CD4-positive, alpha-beta T cell treated with Interleukin-17A for 4 hours (primary cell): ENCODE measurements at regions not wholly inside any gene's neighbourhood (a gene's known extent, or its start where the extent isn't known, plus 50 kb on each side); places are given as distances from the start of the nearest gene placed in this dataset.

Source experiments
- DNase-seq: peaks from one replicate; pipeline ENCODE4 v3.0.0-alpha.2; 2020; ENCODE audit warnings: mixed read lengths

DNA sequence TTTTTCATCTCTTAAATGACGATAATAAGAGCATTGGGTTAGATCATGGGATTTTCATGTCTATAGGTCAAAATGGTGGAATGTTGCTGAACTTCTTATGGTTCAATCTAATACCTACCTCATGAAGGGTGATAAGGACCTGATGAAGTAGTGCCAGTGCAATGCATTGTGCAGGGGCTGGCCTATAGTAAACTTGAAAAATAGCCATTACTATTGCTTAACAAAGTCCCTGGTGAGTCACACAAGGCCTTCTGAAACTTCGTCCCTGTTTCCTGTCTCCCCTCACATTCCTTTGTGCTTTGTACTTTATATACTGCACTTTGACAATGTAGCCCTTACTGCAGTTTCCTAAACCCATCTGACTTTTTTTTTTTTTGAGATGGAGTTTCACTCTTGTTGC is 515.9 kb downstream of the SLC4A3 start:
- DNase-seq = no peak

DNA sequence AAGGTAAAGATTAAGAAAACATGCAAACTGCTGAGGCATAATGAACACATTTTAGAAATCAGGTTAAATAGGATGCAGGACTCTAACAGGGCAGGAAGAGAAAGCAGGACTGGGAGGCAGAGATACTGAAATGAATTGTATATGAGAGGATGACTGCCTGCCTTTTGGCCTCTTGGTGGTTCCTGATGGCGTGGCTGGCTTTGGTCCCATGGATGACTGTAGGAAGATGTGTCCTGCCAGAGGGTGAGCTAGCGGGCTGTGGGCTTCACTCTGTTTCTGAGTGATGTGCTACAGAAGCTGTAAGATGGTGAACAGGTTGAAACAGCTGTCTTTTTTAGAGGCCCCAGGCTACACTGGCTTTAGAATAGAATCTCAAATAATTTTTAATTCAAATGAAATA is 517.0 kb downstream of the SLC4A3 start:
- no peak for DNase-seq

DNA sequence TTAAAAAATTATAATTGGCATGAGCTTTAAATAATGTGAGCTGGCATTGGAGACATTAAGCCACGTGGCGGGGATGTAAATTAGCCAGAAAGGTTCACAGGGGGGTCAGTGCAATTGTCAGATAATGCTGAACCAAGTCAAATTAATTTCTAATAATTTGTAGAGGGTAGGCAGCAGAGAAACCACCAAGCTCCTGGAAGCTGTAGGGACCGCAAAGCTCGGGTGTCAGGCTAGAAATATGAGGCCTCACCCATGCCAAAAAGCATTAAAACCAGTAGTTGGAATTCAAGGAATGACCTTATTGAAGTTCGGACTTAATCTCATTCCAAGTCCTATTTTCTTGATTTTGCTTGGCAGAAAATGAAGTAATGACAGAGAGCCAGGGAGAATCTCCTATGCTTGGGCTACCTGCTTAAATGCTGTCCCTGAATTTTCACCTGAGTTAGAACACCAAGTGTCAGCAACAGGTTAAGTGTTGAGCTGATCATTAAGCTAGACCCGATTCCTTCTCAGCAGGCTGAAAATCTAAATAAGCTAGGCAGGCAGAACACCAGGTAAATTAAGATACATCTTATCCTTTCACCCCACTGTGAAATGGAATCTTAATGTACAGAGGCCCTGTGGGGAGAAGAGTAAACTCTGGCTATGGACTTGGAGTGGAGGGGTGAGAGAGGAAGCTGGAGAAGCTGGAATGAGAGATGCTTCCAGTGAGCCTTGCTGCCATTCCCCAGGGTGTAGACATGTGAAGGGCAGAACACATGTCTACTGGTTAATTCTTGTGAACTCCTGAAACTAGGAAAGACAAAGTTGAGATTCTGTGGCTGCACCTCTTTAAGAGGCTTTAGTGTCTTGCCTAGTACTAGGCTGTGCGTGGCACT is 520.0 kb downstream of the SLC4A3 start:
- DNase-seq = no peak

DNA sequence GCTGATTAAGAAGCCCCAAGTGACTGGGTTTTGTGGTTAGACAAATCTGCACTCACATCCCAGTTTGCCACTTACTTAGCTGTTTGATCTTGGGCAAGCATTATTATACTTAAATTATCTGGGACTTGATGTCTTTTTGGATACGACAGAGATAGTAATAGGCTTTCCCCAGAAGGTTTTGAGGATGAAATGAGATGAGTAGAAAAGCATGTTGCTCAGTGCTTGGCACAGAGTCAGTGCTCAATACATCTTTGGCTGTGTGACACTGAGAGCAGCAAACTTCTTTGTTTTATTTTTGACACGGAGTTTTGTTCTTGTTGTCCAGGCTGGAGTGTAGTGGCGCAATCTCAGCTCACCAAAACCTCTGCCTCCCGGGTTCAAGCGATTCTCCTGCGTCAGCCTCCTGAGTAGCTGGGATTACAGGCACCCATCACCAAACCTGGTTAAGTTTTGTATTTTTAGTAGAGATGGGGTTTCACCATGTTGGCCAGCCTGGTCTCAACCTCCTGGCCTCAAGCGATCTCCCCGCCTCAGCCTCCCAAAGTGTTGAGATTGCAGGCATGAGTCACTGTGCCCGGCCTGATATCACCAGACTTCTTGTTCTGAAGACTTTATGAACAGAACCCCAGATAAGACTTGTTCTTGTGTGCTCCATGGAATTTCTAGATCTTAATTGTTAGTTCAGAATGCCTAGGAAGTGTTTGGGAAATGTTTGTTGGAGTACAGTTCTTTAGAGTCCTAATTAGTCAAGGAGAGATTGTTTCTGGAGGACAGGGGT is 521.2 kb downstream of the SLC4A3 start:
- no peak for DNase-seq

DNA sequence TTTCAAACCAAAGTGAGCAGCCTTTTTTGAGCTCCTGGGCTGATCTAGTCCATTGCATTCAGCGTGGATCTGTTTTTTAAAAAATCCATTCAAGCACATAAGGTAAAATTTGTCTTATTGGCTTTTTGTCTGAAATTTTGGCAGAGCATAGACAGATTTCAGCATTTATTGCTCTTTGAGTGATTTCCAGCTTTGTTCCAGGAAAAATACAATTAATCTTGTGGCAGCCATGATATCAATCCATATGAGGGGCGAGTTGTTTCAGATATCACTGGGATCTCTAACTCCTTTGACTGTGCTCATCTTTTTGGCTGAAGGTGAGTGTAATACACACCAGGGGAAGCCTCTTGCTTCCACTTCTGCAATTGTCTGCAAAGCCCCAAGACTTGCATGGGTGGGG is 523.9 kb downstream of the SLC4A3 start:
- DNase-seq = no peak

DNA sequence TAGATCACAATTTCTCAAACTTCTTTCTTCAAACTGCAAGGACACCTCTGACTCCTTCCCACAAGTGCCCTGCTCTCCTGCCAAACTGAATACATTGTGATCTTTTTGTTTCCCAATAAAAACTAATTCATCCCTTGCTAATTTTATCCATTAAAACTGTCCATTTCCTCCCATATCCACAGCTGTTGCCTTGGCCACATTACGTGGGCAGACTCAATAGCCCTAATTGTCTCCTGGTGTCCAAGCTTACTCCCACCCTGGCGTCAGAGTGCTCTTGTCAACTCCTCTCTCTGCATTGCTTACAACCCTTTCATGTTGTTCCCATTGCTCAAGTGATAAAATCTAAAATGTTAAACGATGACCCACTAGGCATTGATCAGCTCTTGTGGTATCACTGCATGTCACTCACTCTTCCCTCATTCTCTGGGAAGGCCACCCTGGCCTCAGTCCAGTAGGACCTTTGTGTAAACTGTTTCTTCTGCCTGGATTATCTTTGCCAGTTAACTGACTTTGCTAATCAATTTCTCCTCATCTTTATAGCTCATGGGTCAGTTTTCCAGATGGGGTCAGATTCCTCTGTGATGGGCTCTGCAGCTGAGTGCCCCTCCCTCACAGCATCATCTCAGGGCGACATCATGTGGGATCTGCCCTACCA is 525.0 kb downstream of the SLC4A3 start:
- no peak for DNase-seq

DNA sequence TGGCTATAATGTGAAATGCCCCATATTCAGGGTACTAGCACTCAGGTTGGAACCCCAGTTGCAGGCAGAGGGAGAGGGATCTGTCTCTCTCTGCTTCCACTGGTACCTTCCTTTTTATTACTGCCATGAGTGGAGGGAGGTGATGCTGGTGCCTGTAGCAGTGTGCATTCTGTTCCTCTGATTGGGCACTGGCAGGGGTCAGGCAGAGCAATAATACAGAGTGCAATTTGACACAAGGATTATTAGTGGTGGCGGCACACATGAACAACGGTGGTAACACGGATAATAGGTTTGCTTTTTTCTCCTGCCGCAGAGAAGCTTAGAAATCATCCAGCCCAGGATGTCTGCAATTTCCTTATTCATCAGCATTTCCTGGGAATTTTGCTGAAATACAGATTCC is 525.7 kb downstream of the SLC4A3 start:
- DNase-seq = no peak

DNA sequence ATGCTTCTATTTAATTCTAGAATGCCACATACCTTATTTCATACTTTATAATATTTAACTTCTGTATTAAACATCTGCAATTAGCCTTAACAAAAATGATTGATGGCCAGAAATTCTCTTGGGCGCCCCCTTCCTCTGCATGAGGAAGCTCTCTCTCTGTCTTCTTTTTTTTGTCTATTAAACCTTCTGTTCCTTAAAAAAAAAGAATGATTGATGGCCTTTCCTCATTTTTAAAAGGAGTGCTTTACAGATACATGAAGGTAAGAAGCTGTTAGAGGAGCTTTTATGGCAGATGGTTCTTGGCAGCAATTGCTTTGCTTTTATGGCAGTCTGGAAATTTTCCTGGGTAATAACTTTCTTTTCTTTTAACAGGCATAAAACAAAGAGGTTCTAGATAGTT is 526.9 kb downstream of the SLC4A3 start:
- DNase-seq = no peak

DNA sequence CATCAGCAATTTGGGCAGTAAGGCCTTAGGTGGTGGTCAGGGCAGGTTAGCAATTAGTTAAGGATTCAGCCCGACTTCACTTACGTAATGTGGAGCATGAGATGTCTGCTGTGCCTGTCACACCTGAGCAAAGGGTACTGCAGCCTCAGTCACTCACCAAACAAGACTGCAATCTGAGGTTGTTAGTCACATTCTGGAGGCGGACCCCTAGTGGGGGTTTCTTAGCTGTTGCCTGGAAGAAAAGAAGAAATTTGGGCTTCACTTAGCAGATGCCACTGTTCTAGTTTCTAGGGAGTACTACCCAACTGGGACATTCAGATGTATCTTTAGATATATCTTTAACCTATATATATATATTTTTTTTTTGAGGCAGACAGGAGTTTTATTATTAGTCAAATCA is 529.9 kb downstream of the SLC4A3 start:
- DNase-seq = no peak

DNA sequence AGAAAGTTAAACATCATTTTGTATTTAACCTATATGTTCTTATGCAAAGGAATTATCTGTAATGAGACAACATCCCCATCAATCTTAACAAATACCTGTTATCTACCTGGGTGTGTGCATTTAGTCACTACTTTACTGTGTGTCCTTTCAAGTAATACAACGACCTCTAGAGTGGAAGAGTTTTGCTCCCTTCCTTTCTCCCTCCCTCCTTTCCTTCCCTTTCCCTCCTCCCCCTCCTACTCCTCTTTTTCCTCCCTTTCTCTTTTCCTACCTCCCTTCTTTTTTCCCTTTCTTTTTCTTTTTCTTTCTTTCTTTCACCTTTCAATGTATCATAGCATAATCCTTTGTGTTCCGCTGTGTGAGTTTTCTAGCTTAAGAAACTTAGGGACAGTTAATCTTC is 532.3 kb downstream of the SLC4A3 start:
- DNase-seq = no peak

DNA sequence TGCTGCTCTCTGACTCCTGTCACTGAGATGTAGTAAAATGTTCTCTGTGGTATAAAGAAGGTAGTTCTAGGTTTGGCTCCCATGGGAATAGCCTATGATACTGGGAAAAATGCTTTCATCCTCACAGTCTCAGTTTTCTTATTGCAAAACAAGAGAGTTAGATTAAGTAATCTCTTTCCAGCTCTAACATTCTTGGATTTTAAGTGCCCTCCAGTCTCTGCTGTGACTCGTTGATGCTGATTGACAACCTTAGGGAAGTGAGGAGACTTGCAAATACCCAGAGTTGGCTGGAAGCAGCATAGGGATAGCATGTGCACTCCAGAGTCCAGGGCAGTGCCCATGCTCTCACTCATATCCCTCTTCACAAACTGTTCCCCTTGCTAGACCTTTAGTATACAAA is 534.9 kb downstream of the SLC4A3 start:
- DNase-seq = no peak

DNA sequence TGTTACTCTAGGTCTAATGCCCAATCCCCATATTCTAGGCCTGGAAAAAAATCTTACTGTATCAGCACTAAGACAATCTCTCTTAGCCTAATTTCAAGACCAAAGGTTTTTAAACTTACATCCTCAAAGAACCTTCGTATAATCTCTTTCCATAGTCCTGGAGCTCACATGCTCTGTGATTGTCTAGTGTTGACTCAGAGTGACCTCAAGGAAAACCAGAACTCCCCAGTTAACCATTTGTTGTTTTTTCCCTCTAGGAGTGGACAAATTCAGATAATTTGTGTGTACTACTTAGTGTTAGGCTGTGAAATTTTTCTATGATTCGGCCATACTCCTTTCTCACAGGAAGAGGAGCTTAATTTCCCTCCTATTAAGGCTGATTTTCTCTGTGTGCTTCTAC is 536.1 kb downstream of the SLC4A3 start:
- DNase-seq = no peak

DNA sequence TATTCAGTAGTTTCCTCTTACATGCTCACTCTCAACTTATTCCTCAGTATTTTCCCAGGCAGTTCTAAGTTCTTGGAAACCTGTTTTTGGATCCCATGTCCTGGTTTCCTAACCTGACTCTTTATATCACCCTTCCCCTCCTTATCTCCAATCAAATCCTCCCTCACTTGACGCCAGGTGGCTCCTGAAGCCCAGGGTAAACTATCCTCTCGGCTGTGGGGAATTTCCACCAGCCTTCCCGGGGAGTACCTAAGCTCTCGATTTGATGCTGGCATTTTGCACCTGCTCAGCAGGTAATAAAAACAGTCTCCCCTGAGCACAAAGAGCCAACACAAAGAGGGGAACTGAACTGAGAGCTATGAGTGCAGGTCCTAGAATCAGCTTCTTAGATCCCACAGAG is 538.0 kb downstream of the SLC4A3 start:
- DNase-seq = no peak

DNA sequence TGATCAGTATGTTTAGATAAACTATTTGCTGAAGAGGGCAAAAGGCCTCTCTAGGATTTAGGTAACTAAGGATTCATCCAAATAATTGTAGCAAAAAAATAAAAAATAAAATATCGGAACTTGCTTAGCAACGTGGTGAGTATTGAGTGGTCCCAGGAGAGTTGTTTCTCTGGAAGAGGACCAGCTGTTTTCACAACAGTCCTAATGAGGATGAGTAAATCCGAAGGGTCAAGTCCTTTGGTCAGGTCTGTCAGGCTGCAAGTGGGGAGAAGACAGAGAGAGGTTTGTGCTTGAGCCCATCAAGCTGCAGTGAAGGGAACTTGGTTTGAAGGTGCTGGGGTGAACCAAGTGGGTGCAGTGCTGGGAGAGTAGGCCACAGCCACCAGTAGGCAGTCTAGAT is 539.2 kb downstream of the SLC4A3 start:
- DNase-seq = no peak

DNA sequence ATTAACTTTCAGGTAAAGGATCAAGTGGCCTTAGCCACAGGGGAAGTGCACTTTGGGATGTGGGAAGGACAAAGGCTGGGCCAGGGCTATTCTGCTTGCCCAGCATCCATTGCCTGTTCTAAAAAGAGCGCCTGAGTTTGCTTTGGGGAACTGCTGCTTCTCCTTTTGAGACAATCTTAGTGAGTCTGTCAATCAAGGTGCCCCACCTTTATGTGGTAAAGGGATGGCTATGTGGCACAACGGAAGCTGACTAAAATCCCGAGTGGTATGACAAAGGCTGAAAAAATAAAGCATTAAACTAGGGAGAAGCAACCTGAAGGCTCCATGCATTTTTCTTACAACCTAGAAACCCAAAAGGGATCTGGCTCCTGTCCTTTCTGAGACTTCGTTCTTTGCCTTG is 540.5 kb downstream of the SLC4A3 start:
- DNase-seq = no peak

DNA sequence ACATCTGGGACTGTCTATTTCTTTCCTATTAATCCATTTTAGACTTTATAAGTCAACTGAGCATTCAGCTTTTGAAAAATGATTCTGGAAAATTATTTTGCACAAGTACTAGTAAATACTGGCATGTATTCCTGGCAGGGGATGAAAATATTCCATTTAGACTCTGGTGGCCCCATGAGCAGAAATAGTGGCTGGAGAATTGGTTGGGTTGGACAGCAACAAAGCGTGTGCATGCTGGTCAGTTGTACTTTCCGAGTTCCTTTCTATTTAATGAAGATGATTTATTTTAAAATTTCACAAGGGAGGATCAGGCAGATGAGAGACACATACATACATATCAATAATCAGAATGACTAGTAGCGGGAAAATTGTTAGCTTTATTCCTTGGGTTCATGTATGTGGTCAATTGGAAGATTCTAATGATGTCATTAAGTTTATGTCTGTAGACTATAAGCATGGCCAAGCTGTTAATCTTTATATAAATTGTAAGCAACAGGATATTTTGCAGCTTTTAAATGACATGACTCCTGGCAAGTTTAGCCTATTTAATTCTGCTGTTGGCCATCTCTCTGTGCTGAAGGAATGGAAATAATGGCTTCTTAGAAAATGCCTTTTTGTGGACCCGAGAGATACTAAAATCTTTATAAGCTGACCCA is 541.6 kb downstream of the SLC4A3 start:
- DNase-seq = no peak

DNA sequence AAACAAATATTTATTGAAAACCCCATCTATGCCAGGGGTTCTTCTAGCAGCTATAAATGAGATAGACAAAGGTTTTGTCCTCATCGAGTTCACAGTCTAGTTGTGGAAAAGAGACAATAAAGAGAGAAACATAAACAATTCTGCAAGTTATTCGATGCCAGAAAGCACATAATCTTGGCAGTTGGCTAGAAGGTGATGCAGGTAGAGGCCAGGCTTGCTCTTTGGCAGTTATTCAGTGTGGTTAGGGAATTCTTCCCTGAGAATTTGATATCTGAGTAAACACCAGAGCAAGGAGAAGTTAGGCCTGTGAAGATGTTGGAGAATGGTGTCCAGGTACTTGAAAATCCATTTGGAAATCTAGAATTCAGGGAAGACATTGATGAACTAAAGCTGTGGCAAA is 547.4 kb downstream of the SLC4A3 start:
- no peak for DNase-seq

DNA sequence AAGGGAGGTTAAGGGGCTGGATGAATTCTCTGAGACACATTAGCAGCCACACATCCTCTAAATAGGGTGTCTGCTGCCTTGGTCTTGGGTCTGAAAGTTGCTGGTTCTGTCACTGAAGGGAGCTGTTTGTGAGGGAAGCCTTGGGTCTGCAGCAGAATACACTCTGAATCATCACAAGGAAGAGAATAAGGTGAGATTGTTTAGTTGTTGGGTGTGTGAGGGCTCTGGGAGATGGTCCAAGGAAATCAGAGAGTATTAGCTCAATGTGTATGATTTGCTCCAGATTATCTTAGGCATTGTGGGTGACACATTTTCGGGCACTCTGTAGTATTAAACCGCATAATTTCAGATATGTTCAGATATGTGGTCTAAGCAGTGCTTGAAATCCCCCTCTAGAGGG is 548.5 kb downstream of the SLC4A3 start:
- DNase-seq = no peak

DNA sequence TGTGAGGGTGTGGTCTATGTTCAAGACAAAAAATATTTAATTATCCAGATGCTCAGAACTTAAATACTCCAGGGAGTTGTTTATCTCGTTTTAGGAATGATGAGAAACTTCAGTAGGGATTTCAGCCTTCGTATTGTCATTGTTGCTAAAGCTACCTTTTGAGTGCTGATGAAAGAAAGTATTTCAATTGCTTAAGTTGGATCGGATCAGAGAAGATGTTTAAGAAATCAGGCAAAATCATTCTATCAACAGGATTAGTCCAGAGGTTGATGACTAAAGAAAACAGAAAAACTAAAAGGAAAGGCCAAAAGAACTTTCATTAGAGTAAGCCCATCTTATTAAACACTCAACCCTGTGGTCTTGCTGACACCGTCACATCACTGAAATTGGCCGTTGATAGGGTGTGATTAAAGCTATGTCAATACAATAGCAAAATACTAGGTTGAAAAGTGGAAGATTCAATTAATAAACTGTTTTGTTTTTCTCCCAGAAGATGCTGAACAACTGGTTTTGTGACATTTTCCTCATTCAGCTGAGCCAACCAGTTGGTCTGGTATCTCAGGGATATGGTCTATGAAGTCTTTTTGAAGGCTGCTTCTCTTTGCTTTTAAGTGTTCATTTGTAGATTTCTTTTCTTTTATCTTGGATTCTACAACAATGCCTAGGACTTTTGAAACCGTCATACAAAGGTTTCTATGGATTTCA is 551.7 kb downstream of the SLC4A3 start:
- DNase-seq = no peak

DNA sequence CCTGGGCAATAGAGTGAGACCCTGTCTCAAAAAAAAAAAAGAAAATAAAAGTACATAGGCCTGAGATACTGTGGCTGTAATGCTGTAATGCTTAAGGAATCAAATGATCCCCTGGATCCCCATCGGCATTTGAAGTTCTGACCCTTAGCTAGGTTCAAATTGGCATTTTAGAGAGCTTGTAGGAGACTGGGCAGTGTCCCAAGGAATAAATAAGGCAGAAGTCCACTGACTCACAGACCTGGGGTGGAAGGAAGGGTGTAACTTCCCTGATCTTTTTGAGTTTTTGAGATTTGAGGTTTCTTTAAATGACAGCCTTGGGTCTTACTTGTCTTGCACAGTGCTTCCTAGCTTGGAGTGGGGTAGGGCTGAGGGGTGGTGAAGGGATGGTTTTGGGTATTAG is 553.7 kb downstream of the SLC4A3 start:
- DNase-seq = no peak

DNA sequence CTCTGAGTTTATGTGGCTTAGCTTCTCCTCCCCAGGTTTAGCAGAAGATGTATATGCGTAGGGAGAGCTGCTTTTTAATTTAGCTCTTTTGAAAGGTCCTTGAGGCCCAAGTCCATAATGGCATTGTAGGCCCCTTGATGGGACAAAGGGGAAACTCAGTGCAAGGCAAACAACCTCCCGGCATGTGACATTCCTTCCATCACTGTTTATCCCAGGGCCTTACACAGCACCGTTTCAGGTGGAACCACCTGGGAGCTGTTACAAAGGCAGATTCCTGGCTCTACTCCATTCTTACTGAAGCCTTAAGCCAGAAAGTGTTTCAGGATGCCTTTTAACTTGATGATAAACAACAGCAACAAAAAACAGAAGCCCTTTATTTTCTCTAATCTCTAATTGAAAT is 555.4 kb downstream of the SLC4A3 start:
- no peak for DNase-seq

DNA sequence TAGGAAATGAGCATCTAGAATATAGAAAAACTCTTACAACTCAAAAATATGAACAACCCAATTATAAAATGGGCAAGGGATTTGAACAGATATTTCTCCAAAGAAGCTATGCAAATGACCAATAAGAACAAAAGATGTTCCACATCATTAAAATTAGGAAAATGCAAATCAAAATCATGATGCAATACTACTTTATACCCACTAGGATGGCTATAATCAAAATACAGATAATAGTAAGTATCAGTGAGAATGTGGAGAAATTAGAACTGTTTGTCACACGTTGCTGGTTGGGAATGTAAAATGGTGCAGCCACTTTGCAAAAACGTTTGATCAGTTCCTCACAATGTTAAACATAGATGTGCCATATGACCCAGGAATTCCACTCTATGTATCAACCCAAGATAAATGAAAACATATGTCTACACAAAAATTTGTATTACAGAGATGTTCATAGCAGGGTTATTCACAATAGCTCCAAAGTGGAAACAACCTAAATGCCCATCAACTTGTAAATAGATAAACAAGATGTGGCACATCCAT is 558.4 kb downstream of the SLC4A3 start:
- no peak for DNase-seq
